WTC11 (cell line): ENCODE measurements at regions not wholly inside any gene's neighbourhood (a gene's known extent, or its start where the extent isn't known, plus 50 kb on each side); places are given as distances from the start of the nearest gene placed in this dataset.

Experiments
- CBFB ChIP-seq: sonication (generic); formaldehyde crosslinking; IDR thresholded peaks from 2 replicates; pipeline ENCODE4 v1.8.1; 2022; ENCODE audit warnings: mild to moderate bottlenecking, low read depth, missing genetic modification reagents
- ZNF232 ChIP-seq: sonication (generic); formaldehyde crosslinking; IDR thresholded peaks from 2 replicates; pipeline ENCODE4 v1.8.0; 2022; ENCODE audit warnings: mild to moderate bottlenecking, missing genetic modification reagents
- ZNF512 ChIP-seq: sonication (generic); formaldehyde crosslinking; IDR thresholded peaks from 2 replicates; pipeline ENCODE4 v1.8.1; 2022; ENCODE audit warnings: missing genetic modification reagents, borderline replicate concordance
- TF ChIP-seq, protein P1 (sequence below): sonication (generic); formaldehyde crosslinking; conservative IDR thresholded peaks from 2 replicates; pipeline ENCODE4 v1.8.1; 2023; ENCODE audit warnings: mild to moderate bottlenecking, low read depth, missing genetic modification reagents, moderate library complexity

- TF ChIP-seq, protein P1, sequence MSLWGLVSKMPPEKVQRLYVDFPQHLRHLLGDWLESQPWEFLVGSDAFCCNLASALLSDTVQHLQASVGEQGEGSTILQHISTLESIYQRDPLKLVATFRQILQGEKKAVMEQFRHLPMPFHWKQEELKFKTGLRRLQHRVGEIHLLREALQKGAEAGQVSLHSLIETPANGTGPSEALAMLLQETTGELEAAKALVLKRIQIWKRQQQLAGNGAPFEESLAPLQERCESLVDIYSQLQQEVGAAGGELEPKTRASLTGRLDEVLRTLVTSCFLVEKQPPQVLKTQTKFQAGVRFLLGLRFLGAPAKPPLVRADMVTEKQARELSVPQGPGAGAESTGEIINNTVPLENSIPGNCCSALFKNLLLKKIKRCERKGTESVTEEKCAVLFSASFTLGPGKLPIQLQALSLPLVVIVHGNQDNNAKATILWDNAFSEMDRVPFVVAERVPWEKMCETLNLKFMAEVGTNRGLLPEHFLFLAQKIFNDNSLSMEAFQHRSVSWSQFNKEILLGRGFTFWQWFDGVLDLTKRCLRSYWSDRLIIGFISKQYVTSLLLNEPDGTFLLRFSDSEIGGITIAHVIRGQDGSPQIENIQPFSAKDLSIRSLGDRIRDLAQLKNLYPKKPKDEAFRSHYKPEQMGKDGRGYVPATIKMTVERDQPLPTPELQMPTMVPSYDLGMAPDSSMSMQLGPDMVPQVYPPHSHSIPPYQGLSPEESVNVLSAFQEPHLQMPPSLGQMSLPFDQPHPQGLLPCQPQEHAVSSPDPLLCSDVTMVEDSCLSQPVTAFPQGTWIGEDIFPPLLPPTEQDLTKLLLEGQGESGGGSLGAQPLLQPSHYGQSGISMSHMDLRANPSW (CRISPR knock-in tag) = no peak
- TF ChIP-seq CBFB (CRISPR knock-in tag) = no peak
- TF ChIP-seq ZNF512 = no peak
- no peak for TF ChIP-seq ZNF232 (CRISPR knock-in tag)
Observed at GRCh38 chr21:41560661-41561158, 52.8 kb upstream of the TMPRSS2 start.
